ENCODE measurements at regions not wholly inside any gene's neighbourhood (a gene's known extent, or its start where the extent isn't known, plus 50 kb on each side); places are given as distances from the start of the nearest gene placed in this dataset.

- H3K36me3 ChIP-seq (ENCODE audit: insufficient read depth, low read length), result no peaks in the 10 kb centered on the region
- no peaks in the 10 kb centered on the region for H3K9me3 ChIP-seq (ENCODE audit: low read length)
- H3K4me3 ChIP-seq (ENCODE audit: low read length), result no peak overlapping the region
Observed at GRCh38 chr15:88348579-88349230, 92.2 kb upstream of the NTRK3 start.

GRCh38 chr15:88345962-88346361 lies 89.4 kb upstream of the NTRK3 start:
- Histone ChIP-seq H2AFZ (ENCODE audit: low read depth, low read length) (no peak overlapping the region), H3K27ac (ENCODE audit: low read length) (no peak overlapping the region), H3K9me3 (ENCODE audit: low read length) (no peaks in the 10 kb centered on the region), H3K9ac (ENCODE audit: low read length) (no peak overlapping the region), H3F3A (ENCODE audit: insufficient read depth, low read length, poor library complexity, severe bottlenecking) (no peaks in the 10 kb centered on the region), H3K27me3 (ENCODE audit: insufficient read depth, low read depth, low read length) (no peaks in the 10 kb centered on the region), H3K36me3 (ENCODE audit: insufficient read depth, low read length) (no peaks in the 10 kb centered on the region), H3K79me2 (replicated peaks; ENCODE audit: insufficient read depth, low read length) (no peaks in the 10 kb centered on the region), H3K9me2 (ENCODE audit: insufficient read depth, low read length) (no peaks in the 10 kb centered on the region), H3K4me2 (ENCODE audit: low read length) (no peak overlapping the region), H4K20me1 (ENCODE audit: insufficient read depth) (no peaks in the 10 kb centered on the region), H3K4me3 (ENCODE audit: low read length) (no peak overlapping the region)
- TF ChIP-seq, protein P1, sequence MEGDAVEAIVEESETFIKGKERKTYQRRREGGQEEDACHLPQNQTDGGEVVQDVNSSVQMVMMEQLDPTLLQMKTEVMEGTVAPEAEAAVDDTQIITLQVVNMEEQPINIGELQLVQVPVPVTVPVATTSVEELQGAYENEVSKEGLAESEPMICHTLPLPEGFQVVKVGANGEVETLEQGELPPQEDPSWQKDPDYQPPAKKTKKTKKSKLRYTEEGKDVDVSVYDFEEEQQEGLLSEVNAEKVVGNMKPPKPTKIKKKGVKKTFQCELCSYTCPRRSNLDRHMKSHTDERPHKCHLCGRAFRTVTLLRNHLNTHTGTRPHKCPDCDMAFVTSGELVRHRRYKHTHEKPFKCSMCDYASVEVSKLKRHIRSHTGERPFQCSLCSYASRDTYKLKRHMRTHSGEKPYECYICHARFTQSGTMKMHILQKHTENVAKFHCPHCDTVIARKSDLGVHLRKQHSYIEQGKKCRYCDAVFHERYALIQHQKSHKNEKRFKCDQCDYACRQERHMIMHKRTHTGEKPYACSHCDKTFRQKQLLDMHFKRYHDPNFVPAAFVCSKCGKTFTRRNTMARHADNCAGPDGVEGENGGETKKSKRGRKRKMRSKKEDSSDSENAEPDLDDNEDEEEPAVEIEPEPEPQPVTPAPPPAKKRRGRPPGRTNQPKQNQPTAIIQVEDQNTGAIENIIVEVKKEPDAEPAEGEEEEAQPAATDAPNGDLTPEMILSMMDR (IDR thresholded peaks at IDR 0.05; ENCODE audit: poor library complexity, severe bottlenecking), result no peak
- TF ChIP-seq SMC3 (conservative IDR thresholded peaks at IDR 0.05; ENCODE audit: poor library complexity), result no peak
- TF ChIP-seq, protein P2, sequence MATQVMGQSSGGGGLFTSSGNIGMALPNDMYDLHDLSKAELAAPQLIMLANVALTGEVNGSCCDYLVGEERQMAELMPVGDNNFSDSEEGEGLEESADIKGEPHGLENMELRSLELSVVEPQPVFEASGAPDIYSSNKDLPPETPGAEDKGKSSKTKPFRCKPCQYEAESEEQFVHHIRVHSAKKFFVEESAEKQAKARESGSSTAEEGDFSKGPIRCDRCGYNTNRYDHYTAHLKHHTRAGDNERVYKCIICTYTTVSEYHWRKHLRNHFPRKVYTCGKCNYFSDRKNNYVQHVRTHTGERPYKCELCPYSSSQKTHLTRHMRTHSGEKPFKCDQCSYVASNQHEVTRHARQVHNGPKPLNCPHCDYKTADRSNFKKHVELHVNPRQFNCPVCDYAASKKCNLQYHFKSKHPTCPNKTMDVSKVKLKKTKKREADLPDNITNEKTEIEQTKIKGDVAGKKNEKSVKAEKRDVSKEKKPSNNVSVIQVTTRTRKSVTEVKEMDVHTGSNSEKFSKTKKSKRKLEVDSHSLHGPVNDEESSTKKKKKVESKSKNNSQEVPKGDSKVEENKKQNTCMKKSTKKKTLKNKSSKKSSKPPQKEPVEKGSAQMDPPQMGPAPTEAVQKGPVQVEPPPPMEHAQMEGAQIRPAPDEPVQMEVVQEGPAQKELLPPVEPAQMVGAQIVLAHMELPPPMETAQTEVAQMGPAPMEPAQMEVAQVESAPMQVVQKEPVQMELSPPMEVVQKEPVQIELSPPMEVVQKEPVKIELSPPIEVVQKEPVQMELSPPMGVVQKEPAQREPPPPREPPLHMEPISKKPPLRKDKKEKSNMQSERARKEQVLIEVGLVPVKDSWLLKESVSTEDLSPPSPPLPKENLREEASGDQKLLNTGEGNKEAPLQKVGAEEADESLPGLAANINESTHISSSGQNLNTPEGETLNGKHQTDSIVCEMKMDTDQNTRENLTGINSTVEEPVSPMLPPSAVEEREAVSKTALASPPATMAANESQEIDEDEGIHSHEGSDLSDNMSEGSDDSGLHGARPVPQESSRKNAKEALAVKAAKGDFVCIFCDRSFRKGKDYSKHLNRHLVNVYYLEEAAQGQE (IDR thresholded peaks at IDR 0.05; ENCODE audit: borderline replicate concordance), result no peak
- TF ChIP-seq EZH2 (IDR thresholded peaks at IDR 0.05; ENCODE audit: borderline replicate concordance, insufficient read depth, low read length, poor library complexity, severe bottlenecking), result no peak
- no peak for TF ChIP-seq TAF1 (IDR thresholded peaks at IDR 0.05; ENCODE audit: low read depth)
- no peak for TF ChIP-seq MXI1 (conservative IDR thresholded peaks at IDR 0.05; ENCODE audit: poor library complexity, severe bottlenecking)
- TF ChIP-seq POLR2AphosphoS5 (IDR thresholded peaks at IDR 0.05), result no peak
- no peak for TF ChIP-seq RAD21 (conservative IDR thresholded peaks at IDR 0.05)
- no peak for TF ChIP-seq EP300 (conservative IDR thresholded peaks at IDR 0.05; ENCODE audit: poor library complexity, severe bottlenecking)

More at GRCh38 chr15:88348579-88349230, 92.2 kb upstream of the NTRK3 start:
- H3K27ac ChIP-seq (ENCODE audit: low read length), result no peak overlapping the region
- no peak overlapping the region for H3K4me2 ChIP-seq (ENCODE audit: low read length)
- H3F3A ChIP-seq (ENCODE audit: insufficient read depth, low read length, poor library complexity, severe bottlenecking), result no peaks in the 10 kb centered on the region
- H3K9me2 ChIP-seq (ENCODE audit: insufficient read depth, low read length), result no peaks in the 10 kb centered on the region
- no peaks in the 10 kb centered on the region for H4K20me1 ChIP-seq (ENCODE audit: insufficient read depth)
- TF ChIP-seq EP300 (conservative IDR thresholded peaks at IDR 0.05; ENCODE audit: poor library complexity, severe bottlenecking) (no peak), TAF1 (IDR thresholded peaks at IDR 0.05; ENCODE audit: low read depth) (no peak), RAD21 (conservative IDR thresholded peaks at IDR 0.05) (no peak), EZH2 (IDR thresholded peaks at IDR 0.05; ENCODE audit: borderline replicate concordance, insufficient read depth, low read length, poor library complexity, severe bottlenecking) (no peak)
- TF ChIP-seq, protein P2 (IDR thresholded peaks at IDR 0.05; ENCODE audit: borderline replicate concordance), result no peak
- TF ChIP-seq, protein P1 (IDR thresholded peaks at IDR 0.05; ENCODE audit: poor library complexity, severe bottlenecking), result no peak
- H2AFZ ChIP-seq (ENCODE audit: low read depth, low read length), result no peak overlapping the region
- H3K79me2 ChIP-seq (replicated peaks; ENCODE audit: insufficient read depth, low read length), result no peaks in the 10 kb centered on the region
- no peaks in the 10 kb centered on the region for H3K27me3 ChIP-seq (ENCODE audit: insufficient read depth, low read depth, low read length)
- H3K9ac ChIP-seq (ENCODE audit: low read length), result no peak overlapping the region
